Fibroblast of lung (primary cell): ENCODE measurements at regions not wholly inside any gene's neighbourhood (a gene's known extent, or its start where the extent isn't known, plus 50 kb on each side); places are given as distances from the start of the nearest gene placed in this dataset.

Source experiments
- EZH2 ChIP-seq: IDR thresholded peaks from 2 replicates; pipeline ENCODE4 v1.5.1; 2012; ENCODE audit warnings: low read length, control low read depth, mild to moderate bottlenecking; ENCODE audit errors: missing control alignments
- TF ChIP-seq, protein P1 (sequence below), 2 donors: IDR thresholded peaks in 1 of 2; conservative IDR thresholded peaks in 1 of 2; 1 replicate in 1 of 2; 2 replicates in 1 of 2; pipeline ENCODE4 v1.5.1; 2011 to 2012; ENCODE audit warnings: low read length in 2 of 2, control low read depth in 1 of 2, inconsistent platforms in 1 of 2, low read depth in 1 of 2, mild to moderate bottlenecking in 1 of 2

DNA sequence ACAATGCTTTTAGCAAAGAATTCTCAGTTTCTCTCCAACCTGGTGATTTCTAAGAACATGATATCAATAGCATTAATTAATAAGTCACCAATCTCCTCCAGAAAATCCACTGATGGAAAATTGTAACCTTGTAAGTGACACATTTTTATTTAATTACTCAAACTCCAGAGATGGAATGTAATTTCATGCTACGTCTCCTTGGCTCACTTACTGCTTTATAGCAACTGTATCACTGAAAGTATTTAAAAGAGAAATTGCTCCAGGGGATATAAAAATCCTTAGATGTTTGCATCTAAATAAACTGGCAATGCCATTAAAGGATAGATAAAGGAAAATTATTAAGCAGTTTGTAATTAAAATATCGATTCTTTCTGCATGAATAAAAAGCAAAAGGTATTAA is 325.4 kb downstream of the TSN start:
- TF ChIP-seq, protein P1, sequence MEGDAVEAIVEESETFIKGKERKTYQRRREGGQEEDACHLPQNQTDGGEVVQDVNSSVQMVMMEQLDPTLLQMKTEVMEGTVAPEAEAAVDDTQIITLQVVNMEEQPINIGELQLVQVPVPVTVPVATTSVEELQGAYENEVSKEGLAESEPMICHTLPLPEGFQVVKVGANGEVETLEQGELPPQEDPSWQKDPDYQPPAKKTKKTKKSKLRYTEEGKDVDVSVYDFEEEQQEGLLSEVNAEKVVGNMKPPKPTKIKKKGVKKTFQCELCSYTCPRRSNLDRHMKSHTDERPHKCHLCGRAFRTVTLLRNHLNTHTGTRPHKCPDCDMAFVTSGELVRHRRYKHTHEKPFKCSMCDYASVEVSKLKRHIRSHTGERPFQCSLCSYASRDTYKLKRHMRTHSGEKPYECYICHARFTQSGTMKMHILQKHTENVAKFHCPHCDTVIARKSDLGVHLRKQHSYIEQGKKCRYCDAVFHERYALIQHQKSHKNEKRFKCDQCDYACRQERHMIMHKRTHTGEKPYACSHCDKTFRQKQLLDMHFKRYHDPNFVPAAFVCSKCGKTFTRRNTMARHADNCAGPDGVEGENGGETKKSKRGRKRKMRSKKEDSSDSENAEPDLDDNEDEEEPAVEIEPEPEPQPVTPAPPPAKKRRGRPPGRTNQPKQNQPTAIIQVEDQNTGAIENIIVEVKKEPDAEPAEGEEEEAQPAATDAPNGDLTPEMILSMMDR (conservative IDR thresholded peaks at IDR 0.05 in 1 of 2, IDR thresholded peaks at IDR 0.05 in 1 of 2; ENCODE audit: low read depth in 1 of 2, low read length in 2 of 2) = no peak
- TF ChIP-seq EZH2 = no peak
